Mesenchymal stem cell (in vitro differentiated cells and primary cell): ENCODE measurements at regions not wholly inside any gene's neighbourhood (a gene's known extent, or its start where the extent isn't known, plus 50 kb on each side); places are given as distances from the start of the nearest gene placed in this dataset.
A peak's percentile ranks its signal among the peaks of the same experiment; 100 is the strongest.

Source experiments
- DNase-seq: peaks from one replicate; pipeline ENCODE4 v3.0.0-alpha.2; 2013
- H2AFZ ChIP-seq: one replicate; pipeline ENCODE4 v1.6.1; 2013; ENCODE audit warnings: low read depth, mild to moderate bottlenecking, control low read depth, inconsistent platforms, low read length, moderate library complexity
- H2AK5ac ChIP-seq: 2 replicates; pipeline ENCODE4 v1.6.1; 2013; ENCODE audit warnings: low read length, moderate library complexity, mild to moderate bottlenecking, inconsistent platforms; ENCODE audit not compliant: severe bottlenecking
- H2BK120ac ChIP-seq: one replicate; pipeline ENCODE4 v1.6.1; 2013; ENCODE audit warnings: low read depth, mild to moderate bottlenecking, inconsistent platforms, low read length, moderate library complexity
- H2BK12ac ChIP-seq, 2 experiments: one replicate each; pipeline ENCODE4 v1.6.1; 2013; ENCODE audit warnings: inconsistent platforms in 2 of 2, low read length in 2 of 2, mild to moderate bottlenecking in 2 of 2, moderate library complexity in 2 of 2, control low read depth in 1 of 2
- H2BK15ac ChIP-seq: one replicate; pipeline ENCODE4 v1.6.1; 2013; ENCODE audit warnings: mild to moderate bottlenecking, low read depth, inconsistent platforms; ENCODE audit not compliant: poor library complexity, severe bottlenecking
- H2BK5ac ChIP-seq: 2 replicates; pipeline ENCODE4 v1.6.1; 2013; ENCODE audit warnings: low read depth, mild to moderate bottlenecking, low read length, control low read depth, inconsistent platforms; ENCODE audit not compliant: poor library complexity, severe bottlenecking
- H3K14ac ChIP-seq, 2 experiments: one replicate each; pipeline ENCODE4 v1.6.1; 2013; ENCODE audit warnings: inconsistent platforms in 2 of 2, low read length in 2 of 2, control low read depth in 1 of 2, mild to moderate bottlenecking in 1 of 2, moderate library complexity in 1 of 2
- H3K18ac ChIP-seq, 2 experiments: one replicate each; pipeline ENCODE4 v1.6.1; 2013; ENCODE audit warnings: inconsistent platforms in 2 of 2, low read length in 2 of 2, control low read depth in 1 of 2, low read depth in 1 of 2, mild to moderate bottlenecking in 1 of 2
- H3K23ac ChIP-seq, 2 experiments: one replicate each; pipeline ENCODE4 v1.6.1; 2013; ENCODE audit warnings: inconsistent platforms in 2 of 2, low read length in 2 of 2, mild to moderate bottlenecking in 2 of 2, moderate library complexity in 2 of 2, control low read depth in 1 of 2
- H3K27ac ChIP-seq: 2 replicates; pipeline ENCODE4 v1.5.1; 2013; ENCODE audit warnings: mild to moderate bottlenecking, moderate library complexity, low read length, control low read depth, inconsistent platforms; ENCODE audit not compliant: poor library complexity, severe bottlenecking
- H3K27me3 ChIP-seq, 2 experiments: 2 replicates each; pipeline versions ENCODE4 v1.6.1 to v1.7.0; 2013; ENCODE audit warnings: low read length in 2 of 2, mild to moderate bottlenecking in 2 of 2, moderate library complexity in 2 of 2, control low read depth in 1 of 2, inconsistent platforms in 1 of 2; ENCODE audit not compliant: control insufficient read depth in 1 of 2, insufficient read depth in 1 of 2
- H3K36me3 ChIP-seq, 2 experiments: 2 replicates each; pipeline versions ENCODE4 v1.6.1 to v1.7.0; 2013; ENCODE audit warnings: low read length in 2 of 2, control low read depth in 1 of 2, inconsistent platforms in 1 of 2, low read depth in 1 of 2, mild to moderate bottlenecking in 1 of 2; ENCODE audit not compliant: insufficient read depth in 2 of 2, control insufficient read depth in 1 of 2
- H3K4ac ChIP-seq, 2 experiments: one replicate each; pipeline ENCODE4 v1.6.1; 2013; ENCODE audit warnings: inconsistent platforms in 2 of 2, low read length in 2 of 2, mild to moderate bottlenecking in 2 of 2, moderate library complexity in 2 of 2, control low read depth in 1 of 2, low read depth in 1 of 2
- H3K4me1 ChIP-seq: 2 replicates; pipeline ENCODE4 v1.6.1; 2013; ENCODE audit warnings: low read depth, low read length, control low read depth; ENCODE audit not compliant: control insufficient read depth, insufficient read depth
- H3K4me2 ChIP-seq: 2 replicates; pipeline ENCODE4 v1.6.1; 2013; ENCODE audit warnings: low read length, mild to moderate bottlenecking, inconsistent platforms; ENCODE audit not compliant: poor library complexity, severe bottlenecking
- H3K4me3 ChIP-seq, 2 experiments: 2 replicates each; pipeline versions ENCODE4 v1.5.1 to v1.7.0; 2013; ENCODE audit warnings: low read length in 2 of 2, mild to moderate bottlenecking in 2 of 2, control low read depth in 1 of 2, low read depth in 1 of 2; ENCODE audit not compliant: insufficient read depth in 1 of 2
- H3K79me1 ChIP-seq: replicated peaks from 2 replicates; pipeline ENCODE4 v1.6.1; 2013; ENCODE audit warnings: mild to moderate bottlenecking, control low read depth, low read length, inconsistent platforms; ENCODE audit not compliant: poor library complexity, severe bottlenecking
- H3K9ac ChIP-seq: 2 replicates; pipeline ENCODE4 v1.7.0; 2013; ENCODE audit warnings: mild to moderate bottlenecking, low read length, moderate library complexity
- H3K9me3 ChIP-seq: 2 replicates; pipeline ENCODE4 v1.7.0; 2013; ENCODE audit warnings: mild to moderate bottlenecking, low read length; ENCODE audit not compliant: control insufficient read depth
- H4K8ac ChIP-seq: one replicate; pipeline ENCODE4 v1.6.1; 2013; ENCODE audit warnings: inconsistent platforms, mild to moderate bottlenecking, low read length, moderate library complexity
- H4K91ac ChIP-seq: one replicate; pipeline ENCODE4 v1.6.1; 2013; ENCODE audit warnings: mild to moderate bottlenecking, low read length, inconsistent platforms
- WGBS: methylation state at CpG from one replicate; pipeline ENCODE4 v1.1.7; 2013; ENCODE audit warnings: mixed read lengths; 5-methylcytosine and 5-hydroxymethylcytosine counted together

DNA sequence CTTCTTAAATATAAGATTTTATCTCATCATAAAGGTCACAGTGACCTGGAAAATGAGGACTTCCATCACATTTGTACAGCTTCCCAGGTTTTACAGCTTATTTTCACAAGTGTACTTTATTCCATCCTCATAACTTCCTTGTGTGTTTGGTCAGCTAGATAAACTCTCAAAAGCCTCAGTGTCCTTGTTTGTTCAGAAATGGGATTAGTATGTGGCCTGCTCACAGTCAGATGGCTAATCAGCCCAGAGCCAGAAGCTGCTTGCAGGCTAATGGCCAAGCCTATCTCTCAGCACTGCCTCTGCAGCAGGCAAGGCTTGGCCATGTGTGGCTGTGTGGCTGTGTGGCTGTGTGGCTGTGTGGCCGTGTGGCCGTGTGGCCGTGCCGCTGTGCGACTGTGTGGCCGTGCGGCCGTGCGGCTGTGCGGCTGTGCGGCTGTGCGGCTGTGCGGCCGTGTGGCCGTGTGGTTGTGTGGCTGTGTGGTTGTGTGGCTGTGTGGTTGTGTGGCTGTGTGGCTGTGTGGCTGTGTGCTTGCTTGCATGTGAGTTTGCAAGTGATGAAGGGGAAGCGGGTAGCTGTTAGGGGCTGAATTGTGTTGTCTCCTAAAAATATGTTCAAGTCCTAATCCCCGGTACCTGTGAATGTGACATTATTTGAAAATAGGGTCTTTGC is 233.0 kb upstream of the TNP1 start:
- Histone ChIP-seq H2BK12ac (peak overlapping the region in 1 of 2 experiments; percentile 29), H3K9ac (no peak overlapping the region), H4K91ac (peak overlapping the region; percentile 81), H2BK5ac (no peak overlapping the region), H3K4me1 (no peaks in the 10 kb centered on the region), H3K4ac (no peak overlapping the region), H3K18ac (peak overlapping the region; percentile 33 to 90), H2BK15ac (no peak overlapping the region), H3K14ac (peak overlapping the region in 1 of 2 experiments; percentile 44), H3K79me1 (no peaks in the 10 kb centered on the region), H3K36me3 (no peaks in the 10 kb centered on the region), H3K27me3 (no peaks in the 10 kb centered on the region), H2AK5ac (no peak overlapping the region), H4K8ac (no peak overlapping the region), H2AFZ (no peak overlapping the region), H3K9me3 (no peaks in the 10 kb centered on the region), H3K4me3 (no peak overlapping the region), H3K4me2 (no peak overlapping the region), H2BK120ac (no peak overlapping the region), H3K27ac (no peak overlapping the region), H3K23ac (no peak overlapping the region)
- DNase-seq = no peak
- 51% methylated on average over 15 of the region's 17 CpGs for WGBS

DNA sequence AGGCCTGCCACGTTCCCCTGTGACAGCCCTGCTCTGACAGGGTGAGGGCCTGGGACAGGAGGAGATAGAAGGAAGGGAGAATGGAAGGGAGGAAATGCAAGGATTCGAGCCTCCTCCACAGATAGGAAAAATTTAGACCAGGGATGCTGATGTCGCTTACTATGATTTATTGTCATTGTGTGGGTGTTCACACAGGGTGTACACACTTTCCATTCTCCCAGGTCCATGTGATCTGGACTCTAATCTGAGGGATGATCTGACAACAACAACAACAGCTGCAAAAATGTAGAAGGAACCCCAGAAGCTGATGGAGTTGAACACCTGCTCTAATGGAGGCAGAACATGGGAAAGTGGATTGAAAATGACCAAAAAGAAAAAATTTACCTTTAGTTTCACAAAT is 231.7 kb upstream of the TNP1 start:
- no peaks in the 10 kb centered on the region for H3K27me3 ChIP-seq
- H2BK5ac ChIP-seq = no peak overlapping the region
- no peaks in the 10 kb centered on the region for H3K9me3 ChIP-seq
- WGBS = 42% methylated on average over 2 of the region's 3 CpGs
- no peak overlapping the region for H2BK120ac ChIP-seq
- H2BK15ac ChIP-seq = no peak overlapping the region
- no peak overlapping the region for H4K91ac ChIP-seq
- no peak overlapping the region for H3K4me3 ChIP-seq
- H3K18ac ChIP-seq = peak overlapping the region in 1 of 2 experiments; percentile 25
- peak overlapping the region; percentile 17 to 75 for H2BK12ac ChIP-seq
- H2AK5ac ChIP-seq = no peak overlapping the region
- no peak overlapping the region for H3K27ac ChIP-seq
- peak overlapping the region; percentile 43 for H4K8ac ChIP-seq
- no peak overlapping the region for H3K9ac ChIP-seq
- H2AFZ ChIP-seq = no peak overlapping the region
- no peak overlapping the region for H3K4ac ChIP-seq
- H3K4me2 ChIP-seq = no peak overlapping the region
- H3K23ac ChIP-seq = no peak overlapping the region
- no peaks in the 10 kb centered on the region for H3K36me3 ChIP-seq
- no peaks in the 10 kb centered on the region for H3K79me1 ChIP-seq
- H3K14ac ChIP-seq = no peak overlapping the region
- no peak for DNase-seq
- H3K4me1 ChIP-seq = no peaks in the 10 kb centered on the region

DNA sequence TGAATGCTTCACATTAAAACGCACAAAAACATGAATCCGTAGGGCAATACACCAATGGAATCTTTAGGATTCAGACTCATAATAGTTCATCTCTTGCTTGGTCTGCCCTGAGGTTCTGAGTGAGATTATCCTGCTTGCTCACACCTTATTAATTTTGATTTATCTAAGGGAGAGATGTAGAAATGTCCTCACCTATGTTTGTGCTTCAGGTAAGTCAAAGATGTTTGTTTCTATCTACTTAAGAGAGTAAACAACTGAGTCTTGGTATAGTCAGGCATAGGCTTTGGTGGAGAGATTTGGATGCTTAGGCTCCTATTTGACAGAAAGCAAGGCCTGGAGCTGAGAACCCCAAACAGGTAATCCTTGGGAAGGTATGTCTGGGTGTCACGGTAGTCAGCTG is 231.0 kb upstream of the TNP1 start:
- 91% methylated on average over 3 of the region's 3 CpGs for WGBS

DNA sequence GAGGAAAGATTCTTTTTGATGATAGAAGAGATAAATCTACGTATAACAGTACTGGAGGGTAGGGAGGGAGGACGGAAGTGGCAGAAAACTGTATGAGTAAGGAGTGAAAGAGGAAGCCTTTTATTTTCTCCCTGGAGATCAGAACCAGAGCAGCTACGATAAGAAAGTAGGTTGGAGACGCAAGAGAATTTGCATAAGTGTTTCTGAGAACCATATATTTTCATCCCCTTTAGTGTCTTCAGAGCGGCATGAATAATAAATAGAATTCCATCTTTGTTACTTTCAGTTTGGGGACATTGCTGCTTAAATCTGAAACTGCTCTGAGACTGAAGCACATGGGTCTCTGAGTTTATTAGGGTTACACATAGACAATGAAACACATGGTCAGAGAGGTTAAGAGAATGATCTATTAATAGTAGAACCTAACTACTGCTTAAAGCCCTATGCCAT is 230.2 kb upstream of the TNP1 start:
- no peak overlapping the region for H2BK5ac ChIP-seq

More for the DNA sequence above, 231.0 kb upstream of the TNP1 start:
- Histone ChIP-seq H3K79me1 (no peaks in the 10 kb centered on the region), H2BK5ac (no peak overlapping the region), H3K18ac (no peak overlapping the region), H3K36me3 (no peaks in the 10 kb centered on the region), H3K9ac (no peak overlapping the region), H4K91ac (no peak overlapping the region), H2BK120ac (no peak overlapping the region), H3K23ac (no peak overlapping the region), H2BK15ac (peak overlapping the region; percentile 44), H2BK12ac (peak overlapping the region in 1 of 2 experiments; percentile 29), H3K4me1 (no peaks in the 10 kb centered on the region), H3K9me3 (no peaks in the 10 kb centered on the region), H4K8ac (no peak overlapping the region), H2AFZ (no peak overlapping the region), H3K4me3 (no peak overlapping the region), H2AK5ac (no peak overlapping the region), H3K27me3 (no peaks in the 10 kb centered on the region), H3K4me2 (no peak overlapping the region), H3K27ac (no peak overlapping the region), H3K4ac (no peak overlapping the region), H3K14ac (no peak overlapping the region)
- DNase-seq = no peak

More for the DNA sequence above, 230.2 kb upstream of the TNP1 start:
- no peak overlapping the region for H4K91ac ChIP-seq
- no peaks in the 10 kb centered on the region for H3K9me3 ChIP-seq
- H4K8ac ChIP-seq = no peak overlapping the region
- peaks cover 2% of the 10 kb centered on the region for H3K4me1 ChIP-seq
- DNase-seq = peak; percentile 60
- no peak overlapping the region for H3K23ac ChIP-seq
- peak overlapping the region; percentile 41 for H3K4me2 ChIP-seq
- no peak overlapping the region for H3K18ac ChIP-seq
- no peak overlapping the region for H2BK15ac ChIP-seq
- H3K36me3 ChIP-seq = no peaks in the 10 kb centered on the region
- H3K27ac ChIP-seq = no peak overlapping the region
- no peak overlapping the region for H2BK120ac ChIP-seq
- WGBS = 52% methylated on average over 5 of the region's 5 CpGs
- no peaks in the 10 kb centered on the region for H3K79me1 ChIP-seq
- no peak overlapping the region for H2AK5ac ChIP-seq
- H3K27me3 ChIP-seq = no peaks in the 10 kb centered on the region
- H2BK12ac ChIP-seq = no peak overlapping the region
- peak overlapping the region in 1 of 2 experiments; percentile 57 for H3K4me3 ChIP-seq
- no peak overlapping the region for H2AFZ ChIP-seq
- no peak overlapping the region for H3K14ac ChIP-seq
- peak overlapping the region; percentile 74 for H3K9ac ChIP-seq
- H3K4ac ChIP-seq = no peak overlapping the region
